Stimulated activated CD4-positive, alpha-beta T cell treated with anti-CD3 and anti-CD28 coated beads, TNF-alpha, amount 100 ng/mL, for 24 hours (primary cell): ENCODE measurements at regions not wholly inside any gene's neighbourhood (a gene's known extent, or its start where the extent isn't known, plus 50 kb on each side); places are given as distances from the start of the nearest gene placed in this dataset.

ENCODE experiments used
- DNase-seq, 3 experiments: peaks; one replicate each; pipeline ENCODE4 v3.0.0-alpha.2; 2020; ENCODE audit warnings: low read depth in 3 of 3

- no peak for DNase-seq
These were observed 125.8 kb downstream of the NTMT2 start for GRCh38 chr1:170271430-170272161.

GRCh38 chr1:170273291-170274130, 127.8 kb downstream of the NTMT2 start:
- no peak for DNase-seq

GRCh38 chr1:170274131-170274501, 128.4 kb downstream of the NTMT2 start:
- DNase-seq = no peak

GRCh38 chr1:170277985-170278384, 132.2 kb downstream of the NTMT2 start:
- no peak for DNase-seq

- no peak for DNase-seq
These were observed 138.3 kb downstream of the NTMT2 start for GRCh38 chr1:170284016-170284415.

- DNase-seq = no peak
These were observed 138.8 kb downstream of the NTMT2 start for GRCh38 chr1:170284512-170284911.

GRCh38 chr1:170284951-170285350, 139.2 kb downstream of the NTMT2 start:
- no peak for DNase-seq

GRCh38 chr1:170288155-170288554, 142.4 kb downstream of the NTMT2 start:
- no peak for DNase-seq

GRCh38 chr1:170290276-170290675, 144.5 kb downstream of the NTMT2 start:
- no peak for DNase-seq

- DNase-seq = no peak
These were observed 145.2 kb downstream of the NTMT2 start for GRCh38 chr1:170290991-170291390.

GRCh38 chr1:170291516-170291915, 145.8 kb downstream of the NTMT2 start:
- DNase-seq = no peak

- no peak for DNase-seq
These were observed 150.5 kb downstream of the NTMT2 start for GRCh38 chr1:170296211-170296610.

- no peak for DNase-seq
These were observed 150.9 kb downstream of the NTMT2 start for GRCh38 chr1:170296642-170297041.

GRCh38 chr1:170301596-170301995, 155.8 kb downstream of the NTMT2 start:
- DNase-seq = no peak

GRCh38 chr1:170303034-170303433, 157.3 kb downstream of the NTMT2 start:
- DNase-seq = no peak

GRCh38 chr1:170305777-170306512, 160.2 kb downstream of the NTMT2 start:
- no peak for DNase-seq

GRCh38 chr1:170306513-170306910, 160.8 kb downstream of the NTMT2 start:
- no peak for DNase-seq

- no peak for DNase-seq
These were observed 161.2 kb downstream of the NTMT2 start for GRCh38 chr1:170306948-170307347.

- DNase-seq = no peak
These were observed 161.7 kb downstream of the NTMT2 start for GRCh38 chr1:170307426-170307825.

GRCh38 chr1:170309389-170310013, 163.7 kb downstream of the NTMT2 start:
- no peak for DNase-seq

GRCh38 chr1:170310014-170310405, 164.3 kb downstream of the NTMT2 start:
- no peak for DNase-seq

GRCh38 chr1:170310951-170311350, 165.2 kb downstream of the NTMT2 start:
- no peak for DNase-seq
